HG03520 (cell line): ENCODE measurements at regions not wholly inside any gene's neighbourhood (a gene's known extent, or its start where the extent isn't known, plus 50 kb on each side); places are given as distances from the start of the nearest gene placed in this dataset.
"Not testable (repeated sequence)": the region's sequence is repeated elsewhere in the genome, so short reads cannot be mapped to it uniquely, and the experiment has no call there.

Experiments used
- ATAC-seq: cut with Tn5 transposase; IDR thresholded peaks from one replicate; pipeline ENCODE4 v1.9.1; 2021; ENCODE audit warnings: mild to moderate bottlenecking, moderate library complexity; ENCODE audit not compliant: unreplicated experiment

GRCh38 chr2:226115832-226116200, 683.8 kb downstream of the IRS1 start:
- no peak for ATAC-seq

GRCh38 chr2:226115102-226115831, 684.4 kb downstream of the IRS1 start:
- no peak for ATAC-seq

GRCh38 chr2:226114436-226114835, 685.2 kb downstream of the IRS1 start:
- ATAC-seq: no peak

GRCh38 chr2:226098861-226099745, 699.6 kb downstream of the NYAP2 start:
- ATAC-seq: no peak

- no peak for ATAC-seq
These were observed 695.5 kb downstream of the NYAP2 start for GRCh38 chr2:226095058-226095457.

- no peak for ATAC-seq
These were observed 693.9 kb downstream of the NYAP2 start for GRCh38 chr2:226093364-226093763.

- no peak for ATAC-seq
These were observed 688.8 kb downstream of the NYAP2 start for GRCh38 chr2:226088366-226088674.

- ATAC-seq: no peak
These were observed 688.2 kb downstream of the NYAP2 start for GRCh38 chr2:226087505-226088365.

- no peak for ATAC-seq
These were observed 687.5 kb downstream of the NYAP2 start for GRCh38 chr2:226087051-226087450.

GRCh38 chr2:226086190-226086589, 686.7 kb downstream of the NYAP2 start:
- ATAC-seq: no peak

GRCh38 chr2:226085425-226085824, 685.9 kb downstream of the NYAP2 start:
- ATAC-seq: not testable (repeated sequence)

- ATAC-seq: no peak
These were observed 680.8 kb downstream of the NYAP2 start for GRCh38 chr2:226080334-226080733.

- ATAC-seq: no peak
These were observed 680.2 kb downstream of the NYAP2 start for GRCh38 chr2:226079671-226080181.

GRCh38 chr2:226079196-226079595, 679.7 kb downstream of the NYAP2 start:
- no peak for ATAC-seq

GRCh38 chr2:226078666-226079065, 679.2 kb downstream of the NYAP2 start:
- ATAC-seq: no peak

- ATAC-seq: no peak
These were observed 678.3 kb downstream of the NYAP2 start for GRCh38 chr2:226077841-226078240.

- no peak for ATAC-seq
These were observed 677.5 kb downstream of the NYAP2 start for GRCh38 chr2:226077031-226077430.

- ATAC-seq: no peak
These were observed 677.0 kb downstream of the NYAP2 start for GRCh38 chr2:226076529-226076928.

GRCh38 chr2:226074391-226074790, 674.9 kb downstream of the NYAP2 start:
- no peak for ATAC-seq

GRCh38 chr2:226073496-226074160, 674.1 kb downstream of the NYAP2 start:
- ATAC-seq: no peak

- ATAC-seq: no peak
These were observed 667.4 kb downstream of the NYAP2 start for GRCh38 chr2:226066873-226067272.
